ENCODE measurements at regions not wholly inside any gene's neighbourhood (a gene's known extent, or its start where the extent isn't known, plus 50 kb on each side); places are given as distances from the start of the nearest gene placed in this dataset.
"Not testable (repeated sequence)": the region's sequence is repeated elsewhere in the genome, so short reads cannot be mapped to it uniquely, and the experiment has no call there.

GRCh38 chr7:159335181-159335926 lies 190.7 kb upstream of the VIPR2 start:
- not testable (repeated sequence) for DNase-seq

- DNase-seq = not testable (repeated sequence)
Observed at GRCh38 chr7:159332854-159333479, 188.3 kb upstream of the VIPR2 start.

- no peak for DNase-seq
Observed at GRCh38 chr7:159331462-159331861, 186.8 kb upstream of the VIPR2 start.

DNA sequence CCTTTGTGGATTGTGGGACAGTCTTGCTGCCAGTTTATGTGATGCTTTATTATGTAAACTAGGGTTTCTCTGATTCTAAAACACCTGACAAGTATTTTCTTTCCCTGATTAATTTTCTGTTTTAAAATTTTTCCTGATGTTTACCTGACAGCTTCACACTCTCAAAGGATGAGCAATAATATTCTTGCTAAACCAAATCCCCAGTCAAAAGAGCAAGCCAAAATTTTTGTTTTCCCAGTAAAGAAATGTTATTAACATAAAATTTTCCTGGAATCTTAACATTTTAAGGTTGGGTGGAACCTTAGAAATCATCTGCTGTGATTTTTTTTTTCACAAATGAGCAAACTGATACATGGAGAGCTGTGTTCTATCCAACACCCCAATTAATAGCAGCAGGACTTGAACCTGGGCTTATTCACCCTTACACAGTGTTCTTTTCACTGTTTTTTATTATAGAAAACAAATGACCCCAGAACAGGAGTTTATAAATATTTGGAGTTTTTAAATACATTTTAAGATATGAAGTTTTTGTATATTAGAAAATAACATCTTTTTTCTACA lies 185.2 kb upstream of the VIPR2 start:
- DNase-seq = no peak

- DNase-seq = no peak
Observed at GRCh38 chr7:159328096-159328495, 183.4 kb upstream of the VIPR2 start.

DNA sequence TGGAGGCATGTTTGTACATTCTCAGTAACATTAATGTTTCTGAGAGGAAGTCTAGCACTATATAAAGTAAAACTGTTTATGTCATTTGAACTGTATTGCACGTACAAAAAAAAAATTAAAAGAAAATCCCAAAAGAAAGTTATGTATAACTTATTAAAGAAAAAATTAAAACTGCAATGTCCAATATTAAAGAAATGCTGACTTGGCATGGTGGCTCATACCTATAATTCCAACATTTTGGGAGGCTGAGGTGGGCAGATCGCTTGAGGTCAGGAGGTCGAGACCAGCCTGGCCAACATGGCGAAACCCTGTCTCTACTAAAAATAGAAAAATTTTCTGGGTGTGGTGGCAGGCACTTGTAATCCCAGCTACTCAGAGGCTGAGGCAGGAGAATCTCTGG lies 178.7 kb upstream of the VIPR2 start:
- DNase-seq = no peak

- DNase-seq = no peak
Observed at GRCh38 chr7:159321278-159321677, 176.6 kb upstream of the VIPR2 start.

- no peak for DNase-seq
Observed at GRCh38 chr7:159318682-159319351, 174.2 kb upstream of the VIPR2 start.

DNA sequence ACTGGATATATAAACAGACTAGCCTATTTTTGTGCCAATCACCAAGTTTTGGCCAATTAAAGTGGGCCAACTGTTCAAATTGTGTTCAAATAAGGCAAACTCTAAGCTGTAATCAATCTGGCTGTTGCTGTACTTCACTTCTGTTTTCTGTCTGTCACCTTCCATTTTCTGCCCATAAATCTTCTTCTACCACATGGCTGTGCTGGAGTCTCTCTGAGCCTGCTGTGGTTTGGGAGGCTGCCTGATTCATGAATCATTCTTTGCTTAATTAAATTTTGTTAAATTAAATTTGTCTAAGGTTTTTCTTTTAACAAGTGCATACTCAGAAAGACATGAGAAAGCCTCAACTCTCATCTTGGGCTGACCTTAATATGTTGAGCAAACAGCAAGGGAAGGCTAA lies 172.6 kb upstream of the VIPR2 start:
- no peak for DNase-seq

DNA sequence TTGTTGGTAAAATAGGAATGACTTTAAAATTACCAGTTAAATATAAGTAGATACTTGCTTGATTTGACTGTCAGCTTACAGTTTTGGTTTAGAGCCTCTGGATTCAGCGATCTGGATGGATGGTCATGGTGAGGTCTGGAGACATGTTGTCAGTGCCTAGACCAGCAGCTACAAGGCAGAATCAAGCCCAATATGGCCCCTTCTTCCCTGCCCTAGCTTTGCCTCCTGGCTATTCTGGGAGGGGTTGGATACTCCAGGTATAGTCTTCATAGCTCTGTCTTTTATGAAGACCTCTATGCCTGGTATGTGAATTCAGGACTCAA lies 166.5 kb upstream of the VIPR2 start:
- no peak for DNase-seq

DNA sequence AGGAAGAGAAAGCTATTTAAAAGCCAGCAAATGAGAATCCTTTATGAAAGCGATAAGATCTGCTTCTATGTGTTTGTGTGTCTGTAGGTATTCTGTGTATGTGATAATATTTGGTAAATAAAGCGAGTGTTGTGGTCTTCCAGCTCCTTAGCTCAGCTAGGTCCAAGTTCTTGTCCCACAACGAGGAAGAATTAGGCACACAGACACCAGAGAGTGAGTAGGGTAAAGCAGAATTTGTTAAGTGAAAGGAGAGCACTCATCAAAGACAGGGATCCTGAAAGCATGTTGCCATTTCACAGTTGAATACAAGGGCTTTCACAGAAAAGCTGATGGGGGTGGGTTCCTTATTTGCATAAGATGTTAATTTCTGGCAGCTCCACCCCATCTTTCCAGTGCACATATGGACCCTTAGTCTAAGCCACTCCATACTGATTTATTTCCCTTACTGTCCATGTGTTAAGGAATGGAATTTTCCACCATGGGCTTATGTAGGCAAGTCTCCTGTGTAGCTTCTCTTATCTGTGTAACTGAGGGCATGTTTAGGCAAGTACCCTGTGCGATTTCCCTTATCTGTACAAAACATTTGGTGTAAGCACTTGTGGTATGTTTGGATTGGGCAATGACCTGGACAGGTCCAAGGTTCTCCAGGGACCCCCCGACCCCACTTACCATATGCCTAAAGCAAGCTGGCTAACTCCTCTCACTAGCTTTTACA lies 165.9 kb upstream of the VIPR2 start:
- no peak for DNase-seq

GRCh38 chr7:159309214-159309613 lies 164.5 kb upstream of the VIPR2 start:
- not testable (repeated sequence) for DNase-seq

DNA sequence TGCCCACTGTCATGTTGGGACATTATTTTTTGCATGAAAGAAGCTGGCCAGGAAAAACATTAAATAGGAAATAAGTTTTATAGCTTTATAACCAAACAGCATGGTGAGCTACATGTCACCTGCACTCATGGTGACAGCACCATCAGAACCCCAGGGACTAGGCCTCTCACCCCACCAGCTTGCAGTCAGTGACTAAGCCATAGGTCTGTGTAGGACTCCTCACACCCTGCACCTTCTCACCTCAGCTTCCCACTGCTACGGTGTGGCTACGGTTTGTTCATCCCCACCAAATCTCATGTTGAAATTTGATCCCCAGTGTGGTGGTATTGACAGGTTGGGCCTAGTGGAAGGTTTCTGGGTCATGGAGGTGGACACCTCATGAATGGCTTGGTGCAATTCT lies 161.3 kb upstream of the VIPR2 start:
- no peak for DNase-seq

GRCh38 chr7:159305185-159305584 lies 160.5 kb upstream of the VIPR2 start:
- not testable (repeated sequence) for DNase-seq

DNA sequence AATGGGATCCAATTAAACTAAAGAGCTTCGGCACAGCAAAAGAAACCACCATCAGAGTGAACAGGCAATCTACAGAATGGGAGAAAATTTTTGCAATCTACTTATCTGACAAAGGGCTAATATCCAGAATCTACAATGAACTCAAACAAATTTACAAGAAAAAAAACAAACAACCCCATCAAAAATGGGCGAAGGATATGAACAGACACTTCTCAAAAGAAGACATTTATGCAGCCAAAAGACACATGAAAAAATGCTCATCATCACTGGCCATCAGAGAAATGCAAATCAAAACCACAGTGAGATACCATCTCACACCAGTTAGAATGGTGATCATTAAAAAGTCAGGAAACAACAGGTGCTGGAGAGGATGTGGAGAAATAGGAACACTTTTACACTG lies 158.8 kb upstream of the VIPR2 start:
- not testable (repeated sequence) for DNase-seq

- no peak for DNase-seq
Observed at GRCh38 chr7:159296093-159296681, 151.5 kb upstream of the VIPR2 start.

GRCh38 chr7:159286487-159286886 lies 141.8 kb upstream of the VIPR2 start:
- not testable (repeated sequence) for DNase-seq

GRCh38 chr7:159281573-159281972 lies 136.9 kb upstream of the VIPR2 start:
- no peak for DNase-seq

DNA sequence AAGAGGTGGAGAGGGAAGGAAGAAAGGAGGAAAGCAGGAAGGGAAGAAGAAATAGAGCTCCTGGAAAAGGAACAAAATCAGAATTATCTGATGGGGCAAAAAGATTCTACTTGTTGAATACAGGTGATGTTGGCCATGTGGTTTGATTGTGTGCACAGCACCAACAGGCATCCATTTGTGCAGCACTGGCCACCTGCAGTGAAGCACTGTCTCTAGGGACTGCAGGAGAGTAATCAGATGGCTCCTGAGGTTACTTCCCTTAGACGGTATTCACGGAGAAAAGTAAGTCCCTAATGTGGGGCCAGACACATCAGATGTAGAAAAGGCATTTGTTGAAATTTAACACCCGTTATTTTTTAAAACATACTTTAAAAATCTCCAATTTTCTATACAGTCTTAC lies 135.3 kb upstream of the VIPR2 start:
- DNase-seq = no peak

DNA sequence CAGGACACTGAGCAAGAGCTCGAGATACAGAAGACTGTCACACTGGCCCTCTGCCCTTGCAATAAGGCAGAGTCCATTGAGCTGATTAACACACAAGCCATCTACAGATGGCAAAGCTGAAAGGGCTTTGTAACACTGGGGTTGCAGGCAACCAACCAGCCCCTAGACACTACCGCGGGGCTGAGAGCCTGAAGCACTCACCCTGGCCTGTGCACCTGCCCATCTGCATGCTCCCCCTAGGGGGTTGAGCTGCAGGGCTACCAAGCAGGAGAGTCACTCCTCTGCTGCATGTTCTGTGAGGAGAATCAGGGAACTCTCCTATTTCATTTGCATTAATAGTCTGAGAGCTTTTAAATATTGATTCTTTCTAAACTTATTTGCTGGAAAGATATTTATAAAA lies 128.1 kb upstream of the VIPR2 start:
- no peak for DNase-seq

GRCh38 chr7:159271781-159272180 lies 127.1 kb upstream of the VIPR2 start:
- no peak for DNase-seq

GRCh38 chr7:159269745-159270144 lies 125.1 kb upstream of the VIPR2 start:
- DNase-seq = no peak

DNA sequence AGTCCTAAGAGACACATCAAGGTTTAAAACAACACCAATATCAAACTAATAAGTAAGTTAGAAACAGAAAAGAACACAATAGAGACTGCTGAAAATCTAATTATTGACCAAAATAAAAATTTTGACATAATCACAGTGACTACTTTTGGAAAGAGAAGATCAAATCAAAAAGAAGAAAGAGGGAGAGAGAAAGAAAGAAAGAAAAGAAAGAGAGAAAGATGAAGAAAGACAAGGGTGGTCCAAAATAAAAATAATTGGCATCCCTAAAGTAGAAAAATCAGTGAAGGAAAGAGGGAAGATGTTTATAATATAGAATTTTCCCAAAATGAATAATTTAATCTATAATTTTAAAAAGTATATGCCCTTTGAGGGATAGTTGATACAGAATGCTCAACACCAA lies 118.8 kb upstream of the VIPR2 start:
- no peak for DNase-seq
